HG02852 (cell line): ENCODE measurements at regions not wholly inside any gene's neighbourhood (a gene's known extent, or its start where the extent isn't known, plus 50 kb on each side); places are given as distances from the start of the nearest gene placed in this dataset.
"Not testable (repeated sequence)": the region's sequence is repeated elsewhere in the genome, so short reads cannot be mapped to it uniquely, and the experiment has no call there.

Source experiments
- ATAC-seq: cut with Tn5 transposase; IDR thresholded peaks from one replicate; pipeline ENCODE4 v1.9.1; 2021; ENCODE audit warnings: mild to moderate bottlenecking, moderate library complexity; ENCODE audit not compliant: unreplicated experiment

GRCh38 chr2:195364015-195364965 lies 292.7 kb upstream of the SLC39A10 start:
- no peak for ATAC-seq

- no peak for ATAC-seq
Measured at GRCh38 chr2:195363496-195363895, 293.5 kb upstream of the SLC39A10 start.

GRCh38 chr2:195360242-195360641 lies 296.8 kb upstream of the SLC39A10 start:
- ATAC-seq: no peak

- no peak for ATAC-seq
Measured at GRCh38 chr2:195359043-195359735, 297.8 kb upstream of the SLC39A10 start.

- ATAC-seq: no peak
Measured at GRCh38 chr2:195356920-195357440, 300.0 kb upstream of the SLC39A10 start.

GRCh38 chr2:195356026-195356425 lies 301.0 kb upstream of the SLC39A10 start:
- ATAC-seq: no peak

GRCh38 chr2:195352581-195352980 lies 304.4 kb upstream of the SLC39A10 start:
- ATAC-seq: no peak

- no peak for ATAC-seq
Measured at GRCh38 chr2:195343942-195344530, 313.0 kb upstream of the SLC39A10 start.

- peak; percentile 63 for ATAC-seq
Measured at GRCh38 chr2:195343540-195343939, 313.5 kb upstream of the SLC39A10 start.

GRCh38 chr2:195342061-195342460 lies 315.0 kb upstream of the SLC39A10 start:
- ATAC-seq: no peak

- ATAC-seq: no peak
Measured at GRCh38 chr2:195338856-195339255, 318.2 kb upstream of the SLC39A10 start.

- ATAC-seq: no peak
Measured at GRCh38 chr2:195337597-195337996, 319.4 kb upstream of the SLC39A10 start.

GRCh38 chr2:195333869-195334268 lies 323.2 kb upstream of the SLC39A10 start:
- ATAC-seq: peak; percentile 65

GRCh38 chr2:195331966-195332365 lies 325.1 kb upstream of the SLC39A10 start:
- ATAC-seq: no peak

- no peak for ATAC-seq
Measured at GRCh38 chr2:195331129-195331528, 325.9 kb upstream of the SLC39A10 start.

- no peak for ATAC-seq
Measured at GRCh38 chr2:195330513-195330956, 326.5 kb upstream of the SLC39A10 start.

- not testable (repeated sequence) for ATAC-seq
Measured at GRCh38 chr2:195329784-195330183, 327.2 kb upstream of the SLC39A10 start.

GRCh38 chr2:195326537-195326936 lies 330.5 kb upstream of the SLC39A10 start:
- ATAC-seq: no peak

GRCh38 chr2:195322324-195322723 lies 334.7 kb upstream of the SLC39A10 start:
- ATAC-seq: no peak

- no peak for ATAC-seq
Measured at GRCh38 chr2:195320413-195320973, 336.5 kb upstream of the SLC39A10 start.
